M059J (cell line): ENCODE measurements at regions not wholly inside any gene's neighbourhood (a gene's known extent, or its start where the extent isn't known, plus 50 kb on each side); places are given as distances from the start of the nearest gene placed in this dataset.
"Not testable (repeated sequence)": the region's sequence is repeated elsewhere in the genome, so short reads cannot be mapped to it uniquely, and the experiment has no call there.

Experiments
- DNase-seq: peaks from one replicate; pipeline ENCODE4 v3.0.0-alpha.2; 2012; ENCODE audit warnings: low read depth

- DNase-seq: peak; percentile 9
Measured at GRCh38 chr9:22170556-22170955, 161.5 kb upstream of the CDKN2B start.

DNA sequence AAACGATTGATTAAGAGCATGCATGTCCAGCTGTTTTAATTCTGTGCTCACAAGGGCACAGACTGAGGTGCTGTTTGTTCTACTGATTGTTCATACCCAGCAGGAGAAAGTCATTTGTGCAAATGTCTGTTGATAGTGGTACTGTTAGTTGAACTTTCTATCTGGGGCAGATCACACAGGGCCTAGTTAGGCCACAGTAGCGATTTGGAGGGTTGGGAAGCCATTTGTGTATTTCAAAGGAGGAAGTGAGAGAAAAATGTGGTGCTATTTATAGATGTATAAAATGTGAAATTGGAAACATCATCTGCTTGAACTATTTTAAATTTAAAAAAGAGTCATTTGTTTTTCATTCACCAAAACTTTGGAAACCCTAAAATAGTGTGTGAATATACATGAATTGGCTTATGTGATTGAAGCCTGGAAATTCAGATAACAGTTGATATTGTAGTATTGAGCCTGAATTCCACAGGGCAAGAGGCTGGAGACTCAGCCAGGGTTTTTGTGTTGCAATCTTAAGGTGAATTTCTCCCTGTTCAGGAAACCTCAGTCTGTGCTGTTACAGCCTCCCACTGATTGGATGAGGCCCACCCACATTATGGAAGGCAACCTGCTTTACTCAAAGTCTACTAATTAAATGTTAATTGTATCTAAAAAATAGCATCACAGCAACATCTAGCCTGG is 162.0 kb upstream of the CDKN2B start:
- DNase-seq: no peak

- no peak for DNase-seq
Measured at GRCh38 chr9:22171691-22172090, 162.6 kb upstream of the CDKN2B start.

DNA sequence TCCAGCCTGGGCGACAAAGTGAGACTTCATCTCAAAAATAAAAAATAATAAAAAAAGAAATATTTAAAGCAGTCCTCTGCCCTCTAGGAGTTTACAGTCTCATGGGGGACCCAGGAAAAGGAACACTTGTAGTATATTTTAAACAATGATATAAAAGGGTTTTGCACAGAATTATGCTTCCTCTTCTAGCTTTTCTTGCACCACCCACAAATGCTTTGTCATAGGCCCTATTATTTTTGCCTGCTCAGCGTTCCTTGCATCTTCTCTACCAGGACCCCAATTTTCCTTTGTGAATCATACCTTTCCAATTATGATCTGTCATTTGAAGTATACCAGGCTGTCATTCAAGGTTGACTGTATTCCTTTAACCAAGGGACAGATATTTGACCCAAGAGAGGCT is 164.8 kb upstream of the CDKN2B start:
- no peak for DNase-seq

DNA sequence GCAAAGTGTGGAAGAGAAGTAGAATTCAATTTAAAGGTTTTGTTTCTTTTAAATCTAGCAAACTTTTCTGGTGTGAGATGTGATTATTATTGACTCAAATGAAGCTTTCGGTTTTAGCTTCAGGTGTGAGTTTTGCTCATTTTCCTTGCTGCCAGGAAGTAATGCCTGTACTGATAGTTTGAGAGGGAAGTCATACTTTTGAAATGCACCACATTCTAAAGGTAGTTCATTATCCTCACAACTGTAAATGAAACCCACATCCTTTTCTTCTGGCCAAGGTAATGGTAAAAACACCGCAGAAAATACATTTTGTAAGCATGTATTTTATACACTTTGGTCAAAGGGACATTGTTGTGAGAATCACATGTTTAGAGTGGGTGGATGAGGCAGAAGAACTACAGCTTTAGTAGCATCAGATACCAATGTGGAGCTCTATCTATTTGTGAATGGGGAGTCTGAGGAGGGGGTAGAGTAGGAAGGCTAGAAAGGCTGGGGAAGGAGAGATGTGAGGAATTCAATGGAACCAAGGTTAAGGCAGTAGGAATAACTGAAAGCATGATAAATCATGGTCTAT is 167.0 kb upstream of the CDKN2B start:
- DNase-seq: no peak

DNA sequence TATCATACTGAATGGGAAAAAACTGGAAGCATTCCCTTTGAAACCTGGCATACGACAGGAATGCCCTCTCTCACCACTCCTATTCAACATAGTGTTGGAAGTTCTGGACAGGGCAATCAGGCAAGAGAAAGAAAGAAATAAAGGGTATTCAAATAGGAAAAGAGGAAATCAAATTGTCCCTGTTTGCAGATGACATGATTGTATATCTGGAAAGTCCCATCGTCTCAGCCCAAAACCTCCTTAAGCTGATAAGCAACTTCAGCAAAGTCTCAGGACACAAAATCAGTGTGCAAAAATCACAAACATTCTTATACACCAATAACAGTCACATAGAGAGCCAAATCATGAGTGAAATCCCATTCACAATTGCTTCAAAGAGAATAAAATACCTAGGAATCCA is 171.9 kb upstream of the CDKN2B start:
- DNase-seq: not testable (repeated sequence)

DNA sequence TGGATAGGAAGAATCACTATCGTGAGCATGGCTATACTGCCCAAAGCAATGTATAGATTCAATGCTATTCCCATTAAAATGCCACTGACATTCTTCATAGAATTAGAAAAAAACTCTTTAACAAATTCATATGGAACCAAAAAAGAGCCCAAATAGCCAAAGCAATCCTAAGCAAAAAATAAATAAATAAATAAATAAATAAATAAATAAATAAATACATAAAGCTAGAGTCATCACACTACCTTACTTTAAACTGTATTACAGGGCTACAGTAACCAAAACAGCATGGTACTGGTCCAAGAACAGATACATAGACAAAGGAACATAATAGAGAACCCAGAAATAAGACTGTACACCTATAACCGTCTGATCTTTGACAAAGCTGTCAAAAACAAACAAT is 180.4 kb upstream of the CDKN2B start:
- no peak for DNase-seq

DNA sequence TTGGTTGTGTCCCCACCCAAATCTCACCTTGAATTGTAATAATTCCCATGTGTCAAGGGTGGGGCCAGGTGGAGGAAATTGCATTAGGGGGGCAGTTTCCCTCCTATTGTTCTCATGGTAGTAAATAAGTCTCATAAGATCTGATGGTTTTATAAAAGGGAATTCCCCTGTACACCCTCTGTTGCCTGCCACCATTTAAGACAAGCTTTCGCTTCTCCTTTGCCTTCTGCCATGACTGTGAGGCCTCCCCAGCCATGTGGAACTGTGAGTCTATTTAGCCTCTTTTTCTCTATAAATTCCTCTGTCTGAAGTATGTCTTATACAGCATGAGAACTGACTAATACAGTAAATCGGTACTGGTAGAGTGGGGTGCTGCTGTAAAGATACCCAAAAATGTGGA is 187.9 kb upstream of the CDKN2B start:
- DNase-seq: not testable (repeated sequence)

GRCh38 chr9:22198681-22199080 is 189.6 kb upstream of the CDKN2B start:
- DNase-seq: no peak

DNA sequence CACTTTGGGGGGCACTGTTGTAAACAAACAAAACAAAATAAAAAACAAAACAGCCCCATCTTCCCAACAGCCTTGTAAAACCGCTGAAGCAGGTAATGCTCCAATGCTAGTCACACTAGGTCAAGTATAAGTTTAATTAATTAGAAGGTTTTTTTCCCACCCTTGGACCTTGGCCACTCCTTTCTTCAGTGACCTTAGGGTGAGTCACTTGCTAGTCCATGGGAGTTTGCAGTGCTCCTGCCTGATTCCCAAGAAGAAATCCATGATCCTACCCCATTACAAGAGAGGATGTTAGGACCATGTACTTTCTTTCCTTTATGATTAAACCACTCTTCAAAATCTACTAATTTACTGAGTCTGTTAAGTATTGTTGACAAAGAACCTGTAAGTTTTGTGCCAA is 192.2 kb upstream of the CDKN2B start:
- DNase-seq: peak; percentile 58

- peak; percentile 64 for DNase-seq
Measured at GRCh38 chr9:22203371-22204138, 194.4 kb upstream of the CDKN2B start.

DNA sequence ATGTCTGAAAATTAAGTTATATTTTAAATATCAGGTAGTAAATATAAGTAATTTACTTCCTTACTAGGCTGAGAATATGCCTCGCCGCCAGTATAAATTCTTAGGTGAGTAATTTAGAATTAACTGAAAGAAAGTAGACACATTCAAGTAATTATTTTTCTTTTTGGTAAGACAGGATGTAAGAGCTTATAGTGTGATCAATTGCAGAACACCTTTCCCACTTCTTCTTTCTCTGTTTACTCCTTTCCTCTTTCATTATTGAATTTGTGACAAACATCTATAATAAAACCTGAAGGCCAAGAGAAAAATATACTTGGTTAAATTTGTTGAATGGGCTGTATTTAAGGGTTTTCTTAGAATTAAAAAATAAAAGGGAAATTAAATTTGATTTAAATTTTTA is 195.1 kb upstream of the CDKN2B start:
- DNase-seq: no peak

- no peak for DNase-seq
Measured at GRCh38 chr9:22206833-22207232, 197.7 kb upstream of the CDKN2B start.

- peak; percentile 66 for DNase-seq
Measured at GRCh38 chr9:22208846-22209585, 199.9 kb upstream of the CDKN2B start.

DNA sequence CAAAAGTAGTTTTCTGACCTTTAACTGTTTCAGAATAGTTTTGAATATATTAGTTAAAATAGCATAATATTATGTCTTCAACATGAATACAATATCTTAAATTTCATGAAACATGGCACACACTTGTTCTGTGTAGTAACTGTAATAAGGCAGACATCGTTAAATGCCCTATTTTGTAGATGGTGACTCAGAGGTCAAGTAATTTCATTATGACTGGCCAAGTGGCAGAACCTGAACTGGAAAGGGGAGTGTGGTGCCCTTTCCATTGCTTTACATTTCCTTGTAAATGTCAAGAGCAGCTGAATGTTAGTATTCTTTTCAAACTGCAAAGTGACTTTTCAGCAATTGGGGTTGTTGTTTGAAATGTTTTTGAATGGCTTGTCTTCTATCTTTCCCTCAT is 201.2 kb upstream of the CDKN2B start:
- DNase-seq: peak; percentile 79

- peak; percentile 66 for DNase-seq
Measured at GRCh38 chr9:22210936-22211335, 201.8 kb upstream of the CDKN2B start.

GRCh38 chr9:22211588-22212360 is 202.7 kb upstream of the CDKN2B start:
- DNase-seq: peak; percentile 99

DNA sequence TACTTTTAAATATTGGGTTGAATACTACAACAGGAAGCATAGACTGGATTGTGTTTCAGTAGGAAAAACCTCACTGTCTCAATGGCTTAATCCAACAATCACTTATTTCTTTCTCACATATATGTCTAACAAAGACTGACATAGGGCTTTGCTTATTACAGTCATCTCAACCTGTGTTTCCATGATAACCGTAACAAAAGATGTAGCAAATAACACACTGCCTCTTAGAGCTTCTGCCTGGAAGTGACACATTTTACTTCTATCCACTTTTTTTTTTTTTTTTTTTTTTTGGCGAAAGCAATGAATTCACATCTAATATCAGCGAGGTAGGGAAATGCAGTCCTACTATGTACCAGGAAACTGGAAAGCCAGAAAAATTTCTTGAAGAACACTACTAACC is 204.9 kb upstream of the CDKN2B start:
- DNase-seq: peak; percentile 66

- peak; percentile 22 for DNase-seq
Measured at GRCh38 chr9:22214497-22215031, 205.5 kb upstream of the CDKN2B start.

- no peak for DNase-seq
Measured at GRCh38 chr9:22215521-22215920, 206.4 kb upstream of the CDKN2B start.

- DNase-seq: peak; percentile 99
Measured at GRCh38 chr9:22216730-22217172, 207.6 kb upstream of the CDKN2B start.
